T-helper 17 cell (primary cell): ENCODE measurements at regions not wholly inside any gene's neighbourhood (a gene's known extent, or its start where the extent isn't known, plus 50 kb on each side); places are given as distances from the start of the nearest gene placed in this dataset.

ENCODE experiments used
- ATAC-seq: fragments of 150-1000 bp; cut with Tn5 transposase; 2 replicates; pipeline ENCODE4 v1.10.0; 2021; ENCODE audit warnings: mild to moderate bottlenecking, moderate library complexity
- DNase-seq, 3 donors: peaks; one replicate each; pipeline versions ENCODE4 v3.0.0 to v3.0.0-alpha.2; 2020 to 2021
- H3K9me3 ChIP-seq: one replicate; pipeline ENCODE4 v1.7.0; 2013; ENCODE audit warnings: low read length, mild to moderate bottlenecking; ENCODE audit not compliant: control insufficient read depth, poor library complexity, severe bottlenecking
- H3K27ac Mint-ChIP-seq: one replicate; pipeline ENCODE4 v1.8.0; 2022; ENCODE audit warnings: mild to moderate bottlenecking, moderate library complexity, mixed read lengths
- H3K27me3 Mint-ChIP-seq: one replicate; pipeline ENCODE4 v1.8.0; 2022; ENCODE audit warnings: mixed read lengths
- H3K36me3 Mint-ChIP-seq: one replicate; pipeline ENCODE4 v1.8.0; 2022; ENCODE audit warnings: low read depth, mixed read lengths
- H3K4me1 Mint-ChIP-seq: one replicate; pipeline ENCODE4 v1.8.0; 2022; ENCODE audit warnings: mild to moderate bottlenecking, mixed read lengths
- H3K4me3 Mint-ChIP-seq: one replicate; pipeline ENCODE4 v1.8.0; 2022; ENCODE audit warnings: mild to moderate bottlenecking, moderate library complexity, mixed read lengths

- no peak overlapping the region for H3K4me3 Mint-ChIP-seq
- no peaks in the 10 kb centered on the region for H3K9me3 ChIP-seq
- peaks cover 15% of the 10 kb centered on the region for H3K27me3 Mint-ChIP-seq
- ATAC-seq (no peak), DNase-seq (no peak)
- peaks cover 4% of the 10 kb centered on the region for H3K4me1 Mint-ChIP-seq
- H3K36me3 Mint-ChIP-seq = peaks cover 2% of the 10 kb centered on the region
- H3K27ac Mint-ChIP-seq = no peak overlapping the region
Observed at GRCh38 chr3:72250725-72251124, 465.8 kb upstream of the PROK2 start.

- peaks cover 19% of the 10 kb centered on the region for H3K27me3 Mint-ChIP-seq
- peaks cover 2% of the 10 kb centered on the region for H3K36me3 Mint-ChIP-seq
- no peaks in the 10 kb centered on the region for H3K9me3 ChIP-seq
- no peak overlapping the region for H3K4me3 Mint-ChIP-seq
- no peak overlapping the region for H3K27ac Mint-ChIP-seq
- DNase-seq = no peak
- no peak for ATAC-seq
- H3K4me1 Mint-ChIP-seq = peaks cover 4% of the 10 kb centered on the region
Observed at GRCh38 chr3:72248869-72249268, 463.9 kb upstream of the PROK2 start.

- no peak overlapping the region for H3K4me3 Mint-ChIP-seq
- no peak for ATAC-seq
- H3K4me1 Mint-ChIP-seq = peaks cover 4% of the 10 kb centered on the region
- peaks cover 2% of the 10 kb centered on the region for H3K36me3 Mint-ChIP-seq
- no peak overlapping the region for H3K27ac Mint-ChIP-seq
- no peak for DNase-seq
- H3K27me3 Mint-ChIP-seq = peaks cover 19% of the 10 kb centered on the region
- H3K9me3 ChIP-seq = no peaks in the 10 kb centered on the region
Observed at GRCh38 chr3:72248389-72248761, 463.4 kb upstream of the PROK2 start.

GRCh38 chr3:72247645-72248388 lies 462.9 kb upstream of the PROK2 start:
- H3K27ac Mint-ChIP-seq = no peak overlapping the region
- H3K4me1 Mint-ChIP-seq = peaks cover 2% of the 10 kb centered on the region
- no peak overlapping the region for H3K4me3 Mint-ChIP-seq
- no peak for DNase-seq
- H3K9me3 ChIP-seq = no peaks in the 10 kb centered on the region
- peaks cover 2% of the 10 kb centered on the region for H3K36me3 Mint-ChIP-seq
- H3K27me3 Mint-ChIP-seq = peaks cover 19% of the 10 kb centered on the region
- ATAC-seq = no peak

- H3K27me3 Mint-ChIP-seq = peaks cover 19% of the 10 kb centered on the region
- H3K27ac Mint-ChIP-seq = no peak overlapping the region
- no peaks in the 10 kb centered on the region for H3K9me3 ChIP-seq
- no peaks in the 10 kb centered on the region for H3K4me1 Mint-ChIP-seq
- H3K4me3 Mint-ChIP-seq = no peak overlapping the region
- peaks cover 2% of the 10 kb centered on the region for H3K36me3 Mint-ChIP-seq
- DNase-seq (no peak), ATAC-seq (no peak)
Observed at GRCh38 chr3:72247126-72247525, 462.2 kb upstream of the PROK2 start.

- H3K9me3 ChIP-seq = no peaks in the 10 kb centered on the region
- ATAC-seq (no peak), DNase-seq (no peak)
- no peaks in the 10 kb centered on the region for H3K4me1 Mint-ChIP-seq
- peaks cover 2% of the 10 kb centered on the region for H3K36me3 Mint-ChIP-seq
- peaks cover 19% of the 10 kb centered on the region for H3K27me3 Mint-ChIP-seq
- H3K27ac Mint-ChIP-seq = no peak overlapping the region
- H3K4me3 Mint-ChIP-seq = no peak overlapping the region
Observed at GRCh38 chr3:72246685-72247084, 461.7 kb upstream of the PROK2 start.

GRCh38 chr3:72245183-72245811 lies 460.3 kb upstream of the PROK2 start:
- H3K9me3 ChIP-seq = no peaks in the 10 kb centered on the region
- Mint-ChIP-seq H3K27me3 (peaks cover 20% of the 10 kb centered on the region), H3K4me3 (no peak overlapping the region), H3K27ac (no peak overlapping the region), H3K4me1 (no peaks in the 10 kb centered on the region), H3K36me3 (peaks cover 2% of the 10 kb centered on the region)
- DNase-seq (no peak), ATAC-seq (no peak)

- H3K36me3 Mint-ChIP-seq = peaks cover 4% of the 10 kb centered on the region
- no peaks in the 10 kb centered on the region for H3K9me3 ChIP-seq
- no peak overlapping the region for H3K27ac Mint-ChIP-seq
- no peak overlapping the region for H3K4me3 Mint-ChIP-seq
- DNase-seq = no peak
- peaks cover 24% of the 10 kb centered on the region for H3K27me3 Mint-ChIP-seq
- no peaks in the 10 kb centered on the region for H3K4me1 Mint-ChIP-seq
- no peak for ATAC-seq
Observed at GRCh38 chr3:72244396-72244795, 459.4 kb upstream of the PROK2 start.

GRCh38 chr3:72242326-72242725 lies 457.4 kb upstream of the PROK2 start:
- H3K4me1 Mint-ChIP-seq = no peaks in the 10 kb centered on the region
- H3K9me3 ChIP-seq = no peaks in the 10 kb centered on the region
- H3K4me3 Mint-ChIP-seq = no peak overlapping the region
- DNase-seq (no peak), ATAC-seq (no peak)
- peaks cover 20% of the 10 kb centered on the region for H3K27me3 Mint-ChIP-seq
- peaks cover 4% of the 10 kb centered on the region for H3K36me3 Mint-ChIP-seq
- no peak overlapping the region for H3K27ac Mint-ChIP-seq

GRCh38 chr3:72241525-72241924 lies 456.6 kb upstream of the PROK2 start:
- ATAC-seq = no peak
- Mint-ChIP-seq H3K4me3 (no peak overlapping the region), H3K27me3 (peaks cover 20% of the 10 kb centered on the region)

GRCh38 chr3:72240531-72240930 lies 455.6 kb upstream of the PROK2 start:
- no peaks in the 10 kb centered on the region for H3K4me1 Mint-ChIP-seq
- H3K4me3 Mint-ChIP-seq = no peak overlapping the region
- no peaks in the 10 kb centered on the region for H3K9me3 ChIP-seq
- H3K27ac Mint-ChIP-seq = no peak overlapping the region
- H3K27me3 Mint-ChIP-seq = peaks cover 18% of the 10 kb centered on the region
- no peak for ATAC-seq
- DNase-seq = no peak
- H3K36me3 Mint-ChIP-seq = peaks cover 2% of the 10 kb centered on the region

More at GRCh38 chr3:72241525-72241924, 456.6 kb upstream of the PROK2 start:
- no peak for DNase-seq
- Mint-ChIP-seq H3K4me1 (no peaks in the 10 kb centered on the region), H3K36me3 (peaks cover 4% of the 10 kb centered on the region), H3K27ac (no peak overlapping the region)
- H3K9me3 ChIP-seq = no peaks in the 10 kb centered on the region

- H3K27ac Mint-ChIP-seq = no peak overlapping the region
- peaks cover 16% of the 10 kb centered on the region for H3K27me3 Mint-ChIP-seq
- H3K9me3 ChIP-seq = no peaks in the 10 kb centered on the region
- H3K4me1 Mint-ChIP-seq = no peaks in the 10 kb centered on the region
- DNase-seq (no peak), ATAC-seq (no peak)
- peaks cover 4% of the 10 kb centered on the region for H3K36me3 Mint-ChIP-seq
- no peak overlapping the region for H3K4me3 Mint-ChIP-seq
Observed at GRCh38 chr3:72238801-72239200, 453.9 kb upstream of the PROK2 start.

GRCh38 chr3:72238010-72238691 lies 453.2 kb upstream of the PROK2 start:
- no peak overlapping the region for H3K4me3 Mint-ChIP-seq
- no peaks in the 10 kb centered on the region for H3K9me3 ChIP-seq
- H3K36me3 Mint-ChIP-seq = peaks cover 4% of the 10 kb centered on the region
- H3K27ac Mint-ChIP-seq = no peak overlapping the region
- no peak for ATAC-seq
- H3K4me1 Mint-ChIP-seq = no peaks in the 10 kb centered on the region
- no peak for DNase-seq
- H3K27me3 Mint-ChIP-seq = peaks cover 21% of the 10 kb centered on the region
